ENCODE measurements at regions not wholly inside any gene's neighbourhood (a gene's known extent, or its start where the extent isn't known, plus 50 kb on each side); places are given as distances from the start of the nearest gene placed in this dataset.
"Not testable (repeated sequence)": the region's sequence is repeated elsewhere in the genome, so short reads cannot be mapped to it uniquely, and the experiment has no call there.

DNA sequence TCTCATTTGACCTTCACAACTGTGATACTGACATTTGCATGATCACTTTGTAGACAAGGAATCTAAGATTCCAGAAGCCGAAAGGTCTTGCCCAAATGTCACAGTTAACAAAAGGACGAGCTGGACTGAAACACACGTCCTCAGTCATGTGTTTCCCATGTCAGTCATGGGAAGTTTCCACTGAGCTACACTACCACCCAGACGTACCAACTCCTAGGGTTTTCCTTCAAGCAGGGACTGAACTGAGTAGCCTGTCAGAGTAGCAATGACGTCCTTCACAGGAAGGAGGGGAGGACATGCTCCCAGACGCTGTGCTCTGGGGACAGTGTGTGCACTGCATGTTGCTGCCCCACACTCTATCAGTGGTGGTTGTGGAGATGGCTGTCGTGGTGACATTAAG, 215.8 kb upstream of the SMLR1 start:
- no peak for DNase-seq

GRCh38 chr6:130613176-130613575, 214.0 kb upstream of the SMLR1 start:
- DNase-seq, result no peak

DNA sequence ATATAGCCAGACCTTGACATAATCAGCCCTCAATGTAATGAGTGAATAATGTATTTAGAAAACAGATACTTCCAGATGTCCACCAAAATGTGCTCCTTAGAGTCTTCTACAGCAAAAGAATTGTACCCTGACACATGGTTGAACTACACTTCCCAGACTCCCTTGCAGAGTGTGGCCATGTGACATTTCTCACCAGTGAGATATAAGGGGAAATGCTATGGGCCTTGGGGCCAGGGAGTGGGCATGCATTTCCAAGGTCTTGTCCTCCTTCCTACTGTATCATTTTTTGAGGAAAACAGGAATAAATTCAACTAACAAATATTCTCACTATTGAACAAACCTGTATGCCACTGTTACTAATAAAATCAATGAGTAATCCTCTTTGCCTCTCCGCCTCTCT, 211.4 kb upstream of the SMLR1 start:
- no peak for DNase-seq

DNA sequence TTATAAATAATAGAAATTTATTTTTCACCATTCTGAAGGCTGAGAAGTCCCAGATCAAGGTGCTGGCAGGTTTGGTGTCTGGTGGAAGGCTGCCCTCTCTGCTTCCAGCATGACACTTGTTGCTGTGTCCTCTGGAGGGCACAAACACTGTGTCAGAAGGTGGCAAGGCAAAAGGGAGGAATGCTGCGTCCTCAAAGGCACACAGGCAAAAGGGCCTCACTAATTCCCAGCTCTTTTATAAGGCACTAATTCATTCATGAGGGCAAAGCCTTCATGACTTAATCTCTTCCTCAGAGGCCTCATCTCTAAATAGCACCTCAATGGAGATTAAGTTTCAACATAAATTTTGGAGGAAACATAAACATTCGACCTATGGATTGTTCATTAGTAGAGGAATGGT, 209.5 kb upstream of the SMLR1 start:
- DNase-seq, result no peak

DNA sequence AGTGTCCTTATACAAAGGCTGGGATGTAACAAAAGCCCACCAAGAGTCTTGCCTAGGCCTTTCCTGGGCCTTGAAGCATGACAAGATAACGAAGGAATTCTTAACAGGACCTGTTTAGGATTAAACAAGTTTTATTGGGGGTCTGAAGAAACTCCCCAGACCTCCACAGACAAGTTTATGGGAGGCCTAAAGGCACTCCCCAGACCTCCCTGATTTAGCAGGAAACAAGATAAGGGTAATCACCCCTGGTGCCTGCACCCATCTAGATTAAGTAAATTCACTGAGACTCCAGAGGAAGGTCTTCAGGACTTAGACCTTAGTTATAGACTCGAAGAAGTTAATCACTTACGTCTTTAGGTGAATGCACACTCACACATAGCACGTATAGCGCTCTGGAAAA, 208.4 kb upstream of the SMLR1 start:
- DNase-seq, result not testable (repeated sequence)

GRCh38 chr6:130620338-130620781, 206.8 kb upstream of the SMLR1 start:
- DNase-seq, result no peak

DNA sequence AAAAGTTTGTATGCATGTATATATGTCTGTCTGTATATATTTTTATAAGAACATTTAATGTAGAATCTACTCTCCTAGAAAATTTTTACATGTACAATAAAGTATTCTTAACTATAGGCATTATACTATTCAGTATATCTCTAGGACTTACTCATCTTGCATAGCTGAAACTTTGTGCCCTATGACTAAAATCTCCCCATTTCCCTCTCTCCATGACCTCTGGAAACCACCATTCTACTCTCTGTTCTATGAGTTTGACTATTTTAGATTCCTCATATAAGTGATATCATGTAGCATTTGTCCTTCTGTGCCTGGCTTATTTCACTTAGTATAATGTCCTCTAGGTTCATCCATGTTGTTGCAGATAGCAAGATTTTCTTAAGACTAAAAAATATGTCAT, 205.1 kb upstream of the SMLR1 start:
- no peak for DNase-seq

GRCh38 chr6:130624046-130624445, 203.2 kb upstream of the SMLR1 start:
- DNase-seq, result no peak

DNA sequence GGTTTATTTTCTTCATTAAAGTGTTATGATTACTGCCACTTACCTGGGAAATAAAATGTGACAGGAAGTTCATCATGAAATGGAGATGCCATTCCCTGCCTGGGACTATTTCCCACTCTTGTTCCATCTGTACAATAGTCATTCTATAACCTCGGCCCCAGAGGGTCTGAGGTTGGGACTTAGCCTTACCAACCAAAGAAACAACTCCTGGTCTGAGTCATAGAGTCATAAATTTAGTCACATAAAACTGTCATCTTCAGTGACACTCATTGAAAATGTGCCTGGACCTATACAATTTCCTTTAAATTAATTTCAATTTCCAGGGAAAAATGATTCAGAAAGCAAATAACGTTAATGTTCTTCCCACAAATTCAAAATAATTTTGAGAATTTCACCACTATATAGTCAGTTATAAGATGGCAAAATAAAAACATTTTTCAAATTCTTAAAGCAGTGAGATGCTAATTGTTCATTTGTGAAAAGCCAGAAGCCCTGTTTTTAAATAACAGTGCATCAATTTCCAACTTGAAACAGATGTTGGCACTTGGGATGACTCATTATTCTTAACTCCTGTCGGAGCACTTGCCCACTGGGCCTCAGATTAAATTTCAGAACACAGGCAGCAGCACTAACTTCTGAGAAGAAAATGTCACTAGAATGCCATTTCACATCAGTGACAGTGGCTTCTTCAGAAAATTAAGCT, 201.2 kb upstream of the SMLR1 start:
- no peak for DNase-seq

DNA sequence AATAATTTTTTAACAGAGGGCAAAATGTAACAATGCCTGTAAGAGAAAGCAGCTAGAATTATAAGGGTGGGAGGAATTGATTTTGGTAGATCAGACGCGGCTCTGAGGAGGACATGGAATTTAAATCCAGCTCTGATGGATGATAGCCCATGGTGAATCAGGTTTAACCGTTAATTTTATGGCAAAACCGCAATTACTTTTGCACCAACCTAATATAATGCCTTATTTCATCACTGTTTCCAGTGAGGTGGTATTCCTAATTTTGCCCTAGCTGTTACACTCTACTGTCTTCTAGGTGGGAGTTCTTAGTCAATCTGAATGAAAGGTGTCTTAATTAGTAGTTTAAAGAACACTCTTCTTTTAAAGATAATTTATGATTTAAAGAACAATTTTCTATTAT, 198.3 kb upstream of the SMLR1 start:
- DNase-seq, result no peak

DNA sequence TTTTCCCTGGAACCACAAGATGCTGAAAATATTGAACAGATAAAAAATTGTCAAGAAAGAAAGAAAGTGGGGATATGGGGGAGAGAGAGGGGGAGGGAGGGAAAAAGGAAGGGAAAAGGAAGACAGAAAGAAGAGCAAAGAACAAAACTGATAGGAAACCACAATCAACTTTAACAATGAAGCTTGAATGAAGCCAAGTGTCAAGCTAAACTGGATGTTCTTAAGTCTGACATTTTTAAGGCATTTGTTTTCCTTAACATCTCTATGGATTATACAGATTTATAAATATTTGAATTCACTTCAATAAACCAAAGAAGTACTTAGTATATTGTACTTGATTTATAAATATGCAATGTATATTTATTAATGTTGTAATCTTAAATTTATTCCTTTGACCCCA, 197.6 kb upstream of the SMLR1 start:
- no peak for DNase-seq

DNA sequence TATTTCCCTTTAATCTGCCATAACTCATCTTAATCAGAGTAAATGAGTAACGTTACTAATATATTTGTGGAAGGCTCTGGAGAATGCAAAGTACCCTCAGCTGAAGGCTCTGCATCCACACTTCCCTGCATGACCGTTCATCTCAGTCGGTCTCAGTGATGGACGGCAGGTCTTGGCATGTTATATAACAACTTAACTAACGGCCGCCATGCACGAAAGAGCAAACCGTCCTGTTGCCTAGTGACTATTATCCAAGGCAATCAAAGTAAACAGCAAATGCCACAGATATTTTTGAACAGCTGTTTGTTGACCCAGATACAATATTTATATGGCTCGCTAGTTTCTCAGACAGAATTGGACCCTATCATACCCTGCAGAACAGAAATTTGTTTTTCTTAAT, 194.9 kb upstream of the SMLR1 start:
- no peak for DNase-seq

DNA sequence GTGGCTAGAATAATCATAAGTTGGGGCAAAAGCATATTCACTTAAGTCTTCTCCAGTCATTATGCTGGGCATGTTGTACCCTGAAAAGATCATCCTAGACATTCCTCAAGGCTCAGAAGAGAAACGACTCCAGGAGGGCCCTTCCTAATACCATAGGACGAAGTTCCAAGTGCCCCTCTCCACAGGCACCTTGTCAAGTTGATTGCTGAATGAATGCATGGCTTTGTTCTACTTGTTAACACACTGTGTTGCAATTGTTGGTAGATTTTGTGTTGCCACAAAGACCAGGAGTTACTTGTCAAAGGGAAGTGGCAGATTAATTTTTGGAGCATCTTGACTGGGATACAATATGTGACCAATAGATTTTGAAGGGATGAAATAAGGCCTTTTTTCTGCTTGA, 194.3 kb upstream of the SMLR1 start:
- no peak for DNase-seq

DNA sequence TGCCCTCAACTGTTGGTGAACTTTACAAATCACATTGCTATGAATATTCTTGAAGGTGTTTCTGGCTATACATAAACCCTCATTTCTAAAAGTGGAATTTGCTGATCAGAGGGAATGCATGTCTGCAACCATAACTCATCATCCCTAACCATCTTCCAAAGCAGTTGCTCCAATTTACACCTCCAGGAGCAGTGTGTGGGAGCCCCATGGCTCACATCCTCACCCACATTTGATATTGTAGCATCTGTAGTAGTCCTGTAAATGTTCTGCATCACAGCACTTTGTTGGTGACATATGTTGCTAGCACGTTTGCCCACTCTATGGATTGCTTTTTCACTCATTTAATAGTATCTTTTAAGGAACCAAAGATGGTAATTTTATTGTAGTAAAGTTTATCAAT, 183.8 kb upstream of the SMLR1 start:
- DNase-seq, result no peak

GRCh38 chr6:130644175-130644574, 183.0 kb upstream of the SMLR1 start:
- no peak for DNase-seq

DNA sequence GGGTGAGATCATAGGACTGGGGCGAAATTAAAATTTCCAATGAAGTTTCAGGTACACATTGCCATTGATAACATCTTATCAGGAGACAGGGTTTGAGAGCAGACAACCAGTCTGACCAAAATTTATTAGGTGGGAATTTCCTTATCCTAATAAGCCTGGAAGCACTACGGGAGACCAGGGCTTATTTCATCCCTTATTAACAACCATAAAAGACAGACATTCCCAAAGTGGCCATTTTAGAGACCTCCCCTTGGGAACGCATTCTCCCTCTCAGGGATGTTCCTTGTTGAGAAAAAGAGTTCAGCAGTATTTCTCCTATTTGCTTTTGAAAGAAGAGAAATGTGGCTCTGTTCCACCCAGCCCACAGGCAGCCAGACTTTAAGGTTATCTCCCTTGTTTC, 182.4 kb upstream of the SMLR1 start:
- not testable (repeated sequence) for DNase-seq

- no peak for DNase-seq
Measured at GRCh38 chr6:130647246-130647645, 180.0 kb upstream of the SMLR1 start.

- no peak for DNase-seq
Measured at GRCh38 chr6:130655586-130655985, 171.6 kb upstream of the SMLR1 start.

DNA sequence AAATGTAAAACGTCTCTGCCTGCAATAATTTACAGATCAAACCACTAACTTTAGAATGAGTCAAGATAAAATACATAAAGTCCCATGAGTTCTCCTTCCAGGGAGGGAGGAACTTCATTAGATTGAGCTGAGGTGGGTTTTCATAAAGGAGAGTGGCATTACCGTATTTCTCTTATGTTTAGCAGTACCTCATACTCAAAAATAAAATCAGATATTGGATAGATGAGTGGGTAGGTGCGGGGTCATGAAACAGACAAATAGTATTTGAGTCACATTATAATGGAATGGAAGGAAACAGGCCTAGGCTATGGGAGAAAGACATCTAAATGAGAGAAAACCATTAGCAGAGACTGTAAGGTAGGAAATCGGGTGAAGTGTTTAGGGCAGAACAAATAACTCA, 166.1 kb upstream of the SMLR1 start:
- no peak for DNase-seq

DNA sequence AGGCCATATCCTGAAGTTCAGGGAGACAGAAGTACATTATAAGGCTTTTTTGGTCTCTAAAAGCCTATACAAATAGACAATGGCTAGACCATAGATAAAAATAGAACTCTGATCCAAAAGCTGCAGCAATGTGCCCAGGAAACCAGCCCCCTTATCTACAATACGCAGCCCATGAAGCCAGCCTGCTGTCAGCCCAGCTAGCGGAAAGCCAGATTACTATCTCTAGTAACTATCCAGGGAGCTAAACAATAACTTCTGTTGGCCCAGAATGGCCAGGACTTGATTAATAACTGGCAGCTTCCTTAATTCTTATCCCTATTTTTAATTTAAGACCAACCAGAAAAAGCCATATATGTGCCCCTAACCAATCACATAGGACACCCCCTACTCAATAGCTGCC, 160.4 kb upstream of the SMLR1 start:
- DNase-seq, result no peak

DNA sequence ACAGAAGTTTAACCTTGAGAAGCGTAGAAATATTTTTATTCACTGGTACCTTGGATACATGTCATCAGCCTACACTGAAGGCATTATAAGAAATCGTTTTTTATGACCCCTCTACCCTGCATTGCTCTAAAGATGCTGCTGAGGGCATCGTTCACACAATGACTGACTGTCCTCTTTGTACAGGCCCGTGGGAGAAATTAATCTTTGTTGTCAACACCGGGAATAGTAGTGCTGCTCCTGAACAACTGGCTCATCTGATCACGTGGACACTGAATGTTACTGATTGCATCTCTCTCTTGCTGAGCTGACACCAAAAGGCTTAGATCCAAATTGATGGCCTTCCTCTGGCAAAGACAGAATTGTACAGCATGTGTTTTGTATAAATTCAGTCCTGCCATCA, 157.1 kb upstream of the SMLR1 start:
- DNase-seq, result no peak

- DNase-seq, result no peak
Measured at GRCh38 chr6:130671119-130671518, 156.1 kb upstream of the SMLR1 start.

DNA sequence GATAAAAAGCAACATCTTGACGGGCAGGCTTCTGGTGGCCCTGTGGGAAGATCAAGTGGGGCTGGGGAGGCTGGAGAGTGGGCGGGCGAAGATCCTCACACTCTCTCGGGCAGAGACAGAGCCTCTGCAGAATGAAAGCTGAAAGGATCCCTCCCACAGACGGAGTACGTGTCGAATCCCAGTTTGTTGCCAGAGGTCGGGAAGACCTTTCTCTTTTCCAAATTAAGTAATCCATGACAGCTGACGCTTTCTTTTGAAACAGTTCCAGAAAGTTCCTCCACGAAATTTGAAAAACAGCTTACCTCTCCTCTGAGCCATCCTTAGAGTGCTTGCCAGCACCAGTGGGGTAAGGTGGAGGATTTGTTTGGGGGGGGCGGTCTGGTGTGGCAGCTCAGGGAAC, 155.6 kb upstream of the SMLR1 start:
- no peak for DNase-seq

DNA sequence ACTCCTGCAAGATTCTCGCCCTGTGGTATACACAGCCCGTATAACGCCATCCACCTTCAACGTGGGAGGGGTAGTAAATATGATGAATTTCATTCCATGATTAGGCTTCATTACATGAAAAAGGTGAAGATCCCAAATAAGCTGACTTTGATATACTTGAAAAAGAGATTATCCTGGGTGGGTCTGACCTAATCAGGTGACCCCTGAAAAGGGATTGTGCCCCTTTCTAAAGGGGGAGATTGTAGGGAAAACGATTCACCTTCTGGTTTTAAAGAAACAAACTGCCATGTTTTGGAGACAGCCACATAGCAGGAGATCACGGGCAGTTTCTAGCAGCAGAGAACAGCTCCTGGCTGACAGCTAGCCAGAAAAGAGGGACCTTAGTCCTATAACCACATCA, 155.1 kb upstream of the SMLR1 start:
- DNase-seq, result no peak

- no peak for DNase-seq
Measured at GRCh38 chr6:130674604-130675003, 152.6 kb upstream of the SMLR1 start.

DNA sequence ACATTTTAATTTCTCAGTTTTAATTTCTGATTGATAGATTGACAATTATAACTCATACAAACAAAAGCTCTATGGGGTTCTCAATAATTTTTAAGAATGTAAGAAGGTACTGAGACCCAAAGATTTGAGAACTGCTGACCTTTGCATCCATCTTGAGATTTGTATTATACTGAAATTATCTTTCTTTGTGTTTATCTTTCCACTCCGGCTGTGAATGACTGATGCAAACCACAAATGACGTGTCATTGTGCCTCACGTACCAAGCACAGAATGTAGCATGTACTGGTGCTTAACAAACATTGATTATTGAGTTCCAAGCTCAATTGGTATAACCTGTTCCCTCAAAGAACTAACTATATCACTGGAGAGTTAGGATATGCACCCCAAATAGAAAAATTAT, 152.1 kb upstream of the SMLR1 start:
- DNase-seq, result no peak

Data from stimulated activated CD4-positive, alpha-beta T cell treated with anti-CD3 and anti-CD28 coated beads, Interleukin-4, amount 100 ng/mL, for 1 hour (primary cell).